ENCODE measurements at regions not wholly inside any gene's neighbourhood (a gene's known extent, or its start where the extent isn't known, plus 50 kb on each side); places are given as distances from the start of the nearest gene placed in this dataset.

- H3K27ac ChIP-seq: no peak overlapping the region
- ChIA-PET CTCF (no interaction called here), POLR2A (ENCODE audit: low non-redundant PET) (no interaction called here)
- DNase-seq (ENCODE audit: low spot score): no peak
- TF ChIP-seq CTCF (conservative IDR thresholded peaks at IDR 0.05; ENCODE audit: low read depth): no peak
These were observed 66.4 kb upstream of the GUCY1A1 start for GRCh38 chr4:155600244-155600643.

GRCh38 chr4:155599596-155599995 lies 67.1 kb upstream of the GUCY1A1 start:
- DNase-seq (ENCODE audit: low spot score): no peak
- CTCF ChIA-PET: interaction anchor here (0.6 kb wide), 2 partner anchors 17 to 156 kb away, joined by 3 to 4 read pairs; no protein-coding TSS in a partner anchor
- TF ChIP-seq CTCF (conservative IDR thresholded peaks at IDR 0.05; ENCODE audit: low read depth): no peak
- no peak overlapping the region for H3K27ac ChIP-seq
- POLR2A ChIA-PET (ENCODE audit: low non-redundant PET): no interaction called here

- CTCF ChIA-PET: interaction anchor here (0.5 to 0.6 kb wide), 2 partner anchors 16 to 27 kb away, joined by 4 to 6 read pairs; no protein-coding TSS in a partner anchor
- no peak for DNase-seq (ENCODE audit: low spot score)
- no peak for TF ChIP-seq CTCF (conservative IDR thresholded peaks at IDR 0.05; ENCODE audit: low read depth)
- H3K27ac ChIP-seq: no peak overlapping the region
- POLR2A ChIA-PET (ENCODE audit: low non-redundant PET): no interaction called here
These were observed 67.6 kb upstream of the GUCY1A1 start for GRCh38 chr4:155599085-155599484.

- CTCF ChIA-PET: no interaction called here
- no peak overlapping the region for H3K27ac ChIP-seq
- POLR2A ChIA-PET (ENCODE audit: low non-redundant PET): no interaction called here
- no peak for TF ChIP-seq CTCF (conservative IDR thresholded peaks at IDR 0.05; ENCODE audit: low read depth)
- DNase-seq (ENCODE audit: low spot score): no peak
These were observed 68.7 kb upstream of the GUCY1A1 start for GRCh38 chr4:155597933-155598451.

- no peak overlapping the region for H3K27ac ChIP-seq
- no peak for DNase-seq (ENCODE audit: low spot score)
- TF ChIP-seq CTCF (conservative IDR thresholded peaks at IDR 0.05; ENCODE audit: low read depth): no peak
- ChIA-PET POLR2A (ENCODE audit: low non-redundant PET) (no interaction called here), CTCF (no interaction called here)
These were observed 69.4 kb upstream of the GUCY1A1 start for GRCh38 chr4:155597281-155597680.

GRCh38 chr4:155593793-155594192 lies 72.9 kb upstream of the GUCY1A1 start:
- ChIA-PET CTCF (no interaction called here), POLR2A (ENCODE audit: low non-redundant PET) (no interaction called here)
- no peak overlapping the region for H3K27ac ChIP-seq
- no peak for DNase-seq (ENCODE audit: low spot score)
- no peak for TF ChIP-seq CTCF (conservative IDR thresholded peaks at IDR 0.05; ENCODE audit: low read depth)

GRCh38 chr4:155592938-155593297 lies 73.7 kb upstream of the GUCY1A1 start:
- ChIA-PET CTCF (no interaction called here), POLR2A (ENCODE audit: low non-redundant PET) (no interaction called here)
- DNase-seq (ENCODE audit: low spot score): no peak

More at GRCh38 chr4:155592938-155593297, 73.7 kb upstream of the GUCY1A1 start:
- H3K27ac ChIP-seq: no peak overlapping the region
- TF ChIP-seq CTCF (conservative IDR thresholded peaks at IDR 0.05; ENCODE audit: low read depth): no peak
